GM18873 (cell line): ENCODE measurements at regions not wholly inside any gene's neighbourhood (a gene's known extent, or its start where the extent isn't known, plus 50 kb on each side); places are given as distances from the start of the nearest gene placed in this dataset.

Experiments
- ATAC-seq: cut with Tn5 transposase; IDR thresholded peaks from one replicate; pipeline ENCODE4 v1.9.1; 2021; ENCODE audit warnings: mild to moderate bottlenecking, moderate library complexity, moderate number of reproducible peaks; ENCODE audit not compliant: unreplicated experiment, low FRiP score

DNA sequence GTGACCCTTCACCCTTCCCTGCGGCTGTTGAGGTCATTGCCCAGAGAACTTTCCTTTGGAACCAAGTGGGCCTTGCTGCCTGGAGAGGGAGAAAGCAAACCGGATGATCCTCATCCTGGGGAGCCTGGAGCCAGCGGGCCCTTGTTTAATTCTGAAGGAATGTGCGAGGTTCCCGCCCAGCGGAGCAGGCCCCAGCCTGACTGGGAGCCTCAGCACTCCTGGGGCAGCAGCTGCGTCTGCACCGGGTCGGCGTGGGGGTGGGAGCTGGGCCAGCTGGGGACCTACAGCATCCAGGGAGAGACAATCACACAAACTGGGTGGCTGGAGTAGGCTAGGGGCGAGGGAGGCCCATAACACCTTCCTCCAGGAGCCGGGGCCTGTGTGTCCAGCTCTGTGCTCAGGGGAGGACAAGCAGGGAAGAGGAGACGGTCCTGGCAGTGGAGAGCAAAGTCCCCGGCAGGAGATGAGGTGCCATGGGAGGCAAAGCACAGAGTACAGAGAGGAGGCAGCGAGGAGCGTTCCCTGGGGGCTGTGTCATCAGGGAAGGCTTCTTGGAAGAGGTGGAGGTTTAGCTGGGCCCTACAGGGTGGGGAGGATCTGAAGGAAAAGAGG is 61.9 kb upstream of the HAAO start:
- no peak for ATAC-seq

DNA sequence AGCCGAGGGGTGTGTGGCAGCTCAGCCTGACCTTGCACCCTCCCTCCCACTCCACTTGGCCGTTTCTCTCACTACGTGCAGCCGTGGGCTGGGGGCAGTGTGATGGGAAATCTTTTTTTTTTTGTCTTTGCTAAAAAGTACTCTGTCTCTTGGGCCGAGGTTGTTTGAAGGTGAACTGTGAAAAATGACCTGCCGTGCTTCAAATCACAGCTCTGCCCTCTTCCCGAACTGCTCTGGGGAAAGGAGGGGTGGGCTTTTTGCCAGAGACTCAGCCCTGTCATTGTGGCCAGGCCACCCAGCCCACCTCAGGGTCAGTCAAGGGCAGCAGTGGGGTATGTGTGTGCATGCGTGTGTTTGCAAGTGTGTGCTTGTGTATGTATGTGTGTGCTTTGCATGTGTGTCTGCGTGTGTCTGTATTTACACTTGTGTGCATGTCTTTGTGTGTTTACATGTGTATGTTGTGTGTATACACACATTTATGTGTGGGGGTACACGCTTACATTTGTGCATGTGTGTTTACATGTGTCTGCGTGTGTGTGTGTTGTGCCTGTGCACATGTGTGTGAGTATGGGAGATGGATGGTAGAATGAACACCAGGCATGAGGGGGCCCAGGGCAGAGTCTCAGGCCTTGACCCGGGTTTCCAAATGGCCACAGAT is 61.3 kb upstream of the HAAO start:
- ATAC-seq, result no peak

DNA sequence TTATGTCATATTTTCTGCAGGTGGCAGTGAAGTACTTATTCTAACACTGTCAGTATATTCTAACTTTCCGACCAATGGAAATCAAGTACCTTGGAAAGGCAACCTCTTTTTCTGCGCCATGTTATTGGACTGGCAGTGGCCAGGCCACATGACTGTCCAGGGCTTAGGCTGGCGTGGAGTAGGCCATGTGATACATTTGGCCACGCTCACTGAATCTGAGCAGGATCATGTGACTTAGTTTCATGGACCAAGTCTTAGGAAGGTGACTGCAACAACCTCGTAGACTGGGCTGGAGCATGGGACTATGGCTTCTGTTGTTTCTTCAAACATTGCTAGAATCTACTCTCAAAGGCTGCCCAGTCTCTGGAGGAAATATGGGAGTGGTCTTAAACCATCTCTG is 60.4 kb upstream of the HAAO start:
- ATAC-seq, result no peak

DNA sequence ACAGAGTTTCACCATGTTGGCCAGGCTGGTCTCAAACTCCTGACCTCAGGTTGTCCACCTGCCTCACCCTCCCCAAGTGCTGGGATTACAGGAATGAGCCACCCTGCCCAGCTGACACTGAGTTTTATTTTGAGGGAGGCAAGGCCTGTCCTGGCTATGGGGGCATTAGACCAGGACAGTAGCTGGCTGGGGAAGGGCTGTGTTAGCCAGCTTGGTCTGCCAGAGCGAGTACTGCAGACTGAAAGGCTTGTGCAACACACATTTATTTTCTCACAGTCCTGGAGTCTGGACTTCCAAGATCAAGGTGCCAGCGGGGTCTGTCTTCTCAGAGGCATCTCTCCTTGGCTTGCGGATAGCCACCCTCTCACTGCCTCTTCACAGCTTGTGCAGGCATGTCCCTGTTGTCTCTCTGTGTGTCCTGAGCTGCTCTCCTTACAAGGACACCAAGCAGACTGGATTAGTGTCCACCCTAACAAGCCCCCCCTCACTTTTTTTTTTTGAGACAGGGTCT is 59.4 kb upstream of the HAAO start:
- no peak for ATAC-seq

DNA sequence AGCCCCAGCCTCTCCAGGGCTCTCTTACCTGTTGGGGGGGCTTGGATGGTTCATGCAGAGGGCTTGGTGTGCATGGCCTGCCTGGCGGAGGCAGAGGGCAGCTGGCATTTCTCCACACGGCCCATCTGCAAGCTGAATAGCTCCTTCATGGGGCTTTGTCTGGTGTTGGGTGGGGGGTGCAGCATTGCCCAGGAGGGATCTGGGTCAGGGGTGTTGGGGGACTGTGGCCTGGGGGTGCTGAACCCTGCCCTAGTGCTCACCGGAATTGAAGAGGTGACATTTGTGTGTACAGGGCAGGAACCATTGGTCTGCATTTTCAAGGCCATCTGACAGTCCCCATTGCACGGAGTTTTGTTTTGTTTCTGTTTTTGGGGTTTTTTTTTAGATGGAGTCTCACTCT is 58.8 kb upstream of the HAAO start:
- no peak for ATAC-seq

DNA sequence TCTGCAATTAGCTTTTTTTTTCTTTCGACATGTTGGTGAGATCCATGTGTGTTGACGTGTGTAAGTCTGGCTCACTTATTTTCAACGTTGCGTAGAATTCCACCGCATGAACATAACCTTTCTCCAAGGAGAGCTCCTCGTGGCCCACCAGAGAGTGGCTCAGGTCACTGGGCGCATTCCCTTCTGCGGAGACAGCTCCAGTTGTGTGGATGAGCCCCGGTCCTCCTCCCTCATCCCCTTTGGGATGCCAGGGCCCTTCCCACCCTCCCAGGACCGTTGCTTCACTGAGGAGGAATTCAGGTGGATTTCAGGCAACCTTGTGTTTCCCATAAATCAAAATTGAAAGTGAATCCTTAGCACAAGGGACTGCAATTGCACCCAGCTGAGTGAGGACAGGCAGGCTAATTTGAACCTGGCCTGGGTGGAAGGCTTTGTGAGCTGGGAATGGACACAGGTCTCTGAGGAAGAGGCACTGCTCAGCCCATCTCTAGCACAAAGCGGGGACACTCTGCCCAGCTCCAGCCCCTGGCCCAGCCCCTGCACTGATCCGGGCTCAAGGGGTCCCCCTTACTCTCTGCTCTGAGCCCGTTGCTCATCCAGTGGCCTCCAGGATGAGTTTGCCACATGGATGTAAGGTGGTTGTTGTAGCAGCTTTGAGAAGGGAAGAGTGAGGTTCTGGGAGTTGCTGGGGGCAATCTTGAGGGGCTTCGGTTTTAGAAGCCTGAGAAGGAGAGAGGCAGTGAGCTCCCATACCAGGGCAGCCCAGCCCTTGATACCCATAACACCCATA is 57.8 kb upstream of the HAAO start:
- ATAC-seq, result no peak

DNA sequence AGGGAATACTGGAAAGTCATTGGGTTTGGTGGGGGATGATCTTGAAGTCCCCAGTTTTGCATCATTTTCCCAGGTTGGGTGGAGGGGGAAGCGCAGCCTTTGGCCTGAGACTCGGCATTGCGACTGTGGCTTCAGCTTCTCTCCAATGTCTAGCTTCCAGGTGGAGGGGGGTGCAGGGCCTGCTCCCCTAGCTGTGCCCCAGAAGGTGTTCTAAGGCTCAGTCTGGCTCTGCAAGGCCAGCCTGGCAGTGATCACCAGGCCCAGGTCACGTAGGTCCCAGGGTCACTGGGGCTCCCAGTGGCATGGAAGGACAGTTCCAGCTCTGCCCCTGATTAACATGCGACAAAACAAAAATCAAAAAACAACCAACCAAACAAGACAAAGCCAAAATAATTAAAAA is 56.9 kb upstream of the HAAO start:
- ATAC-seq, result no peak

DNA sequence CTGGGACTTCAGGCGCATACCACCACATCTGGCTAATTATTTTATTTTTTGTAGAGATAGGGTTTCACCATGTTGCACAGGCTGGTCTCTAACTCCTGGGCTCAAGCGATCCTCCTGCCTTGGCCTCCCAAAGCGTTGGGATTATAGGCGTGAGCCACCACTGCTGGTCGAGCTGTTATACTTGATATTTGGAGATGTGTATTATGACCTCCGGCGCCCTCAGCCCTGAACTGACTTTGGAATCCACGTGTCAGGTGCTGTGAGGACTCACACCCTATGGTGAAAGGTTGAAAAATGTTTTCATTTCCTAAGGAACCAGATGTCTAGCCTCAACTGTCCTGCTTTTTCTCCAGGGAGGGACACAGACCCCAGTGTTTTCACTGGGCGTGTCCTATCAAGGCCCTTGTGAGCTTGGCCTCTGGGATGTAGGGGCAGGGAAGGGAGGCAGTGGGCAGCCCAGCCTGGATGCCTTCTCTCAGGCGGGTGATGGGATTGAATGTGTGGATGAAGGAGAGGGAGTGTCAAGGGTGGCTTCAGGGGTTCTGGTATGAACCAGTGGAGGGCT is 56.4 kb upstream of the HAAO start:
- ATAC-seq, result no peak

DNA sequence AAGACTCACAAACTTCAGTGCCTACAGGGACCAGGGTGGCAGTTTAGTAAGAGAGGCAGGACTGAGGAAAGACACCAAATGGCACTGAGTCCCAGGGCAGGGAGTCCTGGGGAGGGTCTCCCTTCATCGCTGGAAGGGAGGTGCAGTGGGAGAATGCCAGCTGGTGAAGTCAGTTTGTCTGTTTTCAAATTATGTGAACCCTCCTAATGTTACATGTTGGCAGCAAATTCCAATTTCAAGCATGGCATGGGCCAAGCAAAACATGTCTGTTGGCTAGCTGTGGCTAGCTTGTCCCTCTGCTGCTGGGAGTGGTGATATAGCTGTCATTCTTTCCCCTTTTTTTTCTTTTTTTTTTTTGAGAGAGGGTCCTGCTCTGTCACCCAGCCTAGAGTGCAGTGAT is 55.9 kb upstream of the HAAO start:
- no peak for ATAC-seq

DNA sequence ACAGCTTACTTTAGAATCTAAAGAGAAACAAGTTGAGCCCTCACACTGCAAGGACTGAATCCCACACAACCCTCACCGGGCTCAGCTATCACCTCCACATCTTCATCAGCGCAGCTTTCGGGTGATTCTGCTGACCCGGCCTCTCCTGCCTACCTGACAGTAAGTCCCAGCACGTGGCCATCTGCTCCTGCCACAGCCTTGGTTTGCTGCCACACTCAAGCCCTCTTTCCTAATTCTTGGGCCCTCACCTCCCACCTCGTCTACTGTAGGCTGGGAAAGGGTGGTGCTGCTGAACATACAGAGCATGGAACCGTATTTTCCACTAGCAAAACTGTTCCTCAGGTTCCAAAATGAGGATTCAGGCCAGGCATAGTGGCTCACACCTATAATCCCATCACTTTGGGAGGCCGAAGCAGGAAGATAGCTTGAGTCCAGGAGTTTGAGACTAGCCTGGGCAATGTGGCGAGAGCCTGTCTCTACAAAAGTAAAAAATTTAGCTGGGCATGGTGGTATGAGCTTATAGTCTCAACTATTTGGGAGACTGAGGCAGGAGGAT is 55.3 kb upstream of the HAAO start:
- ATAC-seq, result no peak

DNA sequence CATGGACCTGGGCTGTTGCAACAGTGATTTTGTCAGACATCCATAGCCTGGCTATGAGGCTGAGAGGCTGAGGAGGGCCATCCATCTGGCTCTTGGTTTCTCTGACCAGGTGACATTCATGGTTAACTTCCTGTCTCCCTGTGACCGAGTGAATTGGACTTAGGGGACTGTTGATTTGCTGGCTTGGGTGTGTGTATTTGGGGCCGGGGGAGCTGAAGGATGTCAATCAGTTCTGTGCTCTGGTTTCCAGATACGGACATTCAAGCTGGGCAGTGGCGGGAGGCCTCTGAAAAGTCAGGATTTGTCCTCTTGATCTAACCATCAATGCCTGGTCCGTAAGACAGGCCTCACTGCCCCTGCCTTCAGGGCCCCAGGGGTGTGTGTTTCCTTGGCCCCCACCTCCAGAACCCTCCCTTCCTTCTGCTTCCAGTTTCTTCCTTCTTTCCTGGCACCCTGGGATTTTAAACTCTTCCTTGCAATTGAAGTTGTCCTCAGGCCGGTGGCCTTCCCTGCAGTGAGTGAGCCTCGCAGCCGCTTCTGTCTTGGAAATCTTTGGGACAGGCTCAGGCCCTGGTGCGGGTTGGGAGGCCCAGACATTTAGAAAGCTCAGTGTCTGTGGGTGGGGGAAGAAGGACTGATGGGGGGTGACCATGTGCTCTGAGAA is 54.7 kb upstream of the HAAO start:
- ATAC-seq, result no peak

DNA sequence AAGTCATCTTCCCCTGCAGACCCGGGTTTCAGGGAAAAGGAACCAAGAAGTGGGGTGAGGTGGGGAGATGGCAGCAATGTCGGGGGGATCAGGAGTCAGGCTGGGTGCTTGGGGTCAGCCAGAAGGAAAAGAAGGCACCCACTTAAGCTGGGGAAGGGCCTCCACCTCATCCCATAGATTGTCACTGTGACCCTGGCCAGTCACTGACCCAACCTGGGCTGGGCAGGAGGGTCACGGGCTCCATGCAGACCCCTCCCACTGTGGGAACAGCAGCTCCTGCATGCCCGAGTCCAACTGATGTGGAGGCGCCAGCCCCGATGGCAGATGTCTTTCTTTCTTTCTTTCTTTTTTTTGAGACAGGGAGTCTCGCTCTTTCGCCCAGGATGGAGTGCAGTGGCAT is 53.6 kb upstream of the HAAO start:
- ATAC-seq, result no peak

DNA sequence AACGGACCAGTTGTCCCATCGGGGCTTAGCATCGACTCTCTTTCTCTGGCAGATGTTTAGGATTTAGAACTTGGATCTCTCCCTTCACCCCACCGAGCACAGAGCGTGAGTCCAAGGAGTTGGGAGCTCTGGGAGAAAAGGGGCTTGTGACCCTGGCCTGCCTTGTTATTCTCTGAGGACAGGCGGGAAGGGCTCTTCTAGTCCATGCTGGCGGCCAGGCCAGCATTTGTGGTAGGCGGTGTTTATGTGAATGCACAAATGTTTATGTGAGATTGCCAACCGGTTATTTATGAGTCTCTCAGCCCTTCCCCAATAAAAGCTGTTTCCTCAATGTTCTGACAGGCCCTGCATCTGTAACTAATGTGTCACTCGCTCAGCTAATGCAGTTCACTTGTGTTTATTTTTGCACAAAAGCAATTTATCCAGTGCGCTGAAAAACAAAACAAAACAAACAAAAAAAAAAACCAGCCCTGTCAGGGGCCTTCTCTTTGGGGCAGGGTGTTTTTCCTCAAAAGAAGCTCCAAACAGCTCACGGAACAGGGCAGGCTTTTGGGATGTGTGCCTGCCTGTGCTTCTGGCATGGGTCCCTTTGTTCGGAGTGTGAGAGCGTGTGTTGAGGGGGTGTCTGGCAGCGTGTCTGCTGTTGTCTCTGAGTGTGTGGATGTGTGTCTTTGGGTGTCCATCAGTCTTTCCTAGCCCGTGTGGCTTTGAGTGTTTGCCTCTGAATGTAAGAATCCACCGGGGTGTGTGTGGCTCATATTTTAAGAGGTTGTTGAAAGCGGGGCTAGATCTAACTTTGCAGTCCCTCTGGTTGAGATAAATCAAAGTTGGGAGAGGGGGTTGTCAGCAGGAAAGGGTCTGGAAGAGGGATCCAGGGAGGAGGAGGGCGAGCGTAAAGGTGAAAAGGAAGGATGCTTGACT is 52.8 kb upstream of the HAAO start:
- ATAC-seq, result no peak

DNA sequence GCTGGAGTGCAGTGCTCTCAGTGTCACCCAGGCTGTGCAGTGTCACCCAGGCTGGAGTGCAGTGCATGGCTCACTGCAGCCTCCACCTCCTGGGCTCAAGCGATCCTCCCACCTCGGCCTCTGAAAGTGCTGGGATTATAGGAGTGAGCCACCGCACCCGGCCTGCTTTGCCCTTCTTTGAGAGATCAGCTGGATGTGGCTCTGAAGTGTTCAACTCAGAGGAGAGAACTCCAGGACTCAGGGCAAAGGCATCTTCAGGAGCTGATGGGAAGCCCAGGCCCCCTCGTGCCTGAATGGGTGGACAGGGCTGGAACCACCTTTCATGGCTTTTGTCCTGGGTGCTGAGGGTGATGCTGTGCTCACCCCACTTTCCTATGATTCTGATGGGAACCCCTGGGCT is 52.0 kb upstream of the HAAO start:
- ATAC-seq, result no peak

DNA sequence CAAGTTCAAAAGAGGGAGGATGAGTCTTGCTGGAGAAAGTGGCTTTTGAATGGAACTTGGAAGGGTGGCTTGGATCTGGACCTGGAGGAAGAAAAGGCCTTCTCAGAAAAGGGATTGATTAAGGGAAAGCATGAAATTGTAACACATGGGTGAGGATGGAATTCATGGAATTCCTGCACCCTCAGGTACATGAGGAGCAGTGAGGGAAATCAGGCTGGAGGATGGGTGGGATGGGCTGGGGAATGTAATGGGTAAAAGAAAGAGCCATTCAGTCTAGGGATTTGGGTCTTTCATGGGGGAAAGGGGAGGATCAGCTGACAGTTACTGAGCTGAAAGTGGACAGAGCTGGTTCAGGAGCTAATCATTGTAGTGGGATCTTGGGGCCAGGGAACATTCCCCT is 51.2 kb upstream of the HAAO start:
- ATAC-seq, result no peak

DNA sequence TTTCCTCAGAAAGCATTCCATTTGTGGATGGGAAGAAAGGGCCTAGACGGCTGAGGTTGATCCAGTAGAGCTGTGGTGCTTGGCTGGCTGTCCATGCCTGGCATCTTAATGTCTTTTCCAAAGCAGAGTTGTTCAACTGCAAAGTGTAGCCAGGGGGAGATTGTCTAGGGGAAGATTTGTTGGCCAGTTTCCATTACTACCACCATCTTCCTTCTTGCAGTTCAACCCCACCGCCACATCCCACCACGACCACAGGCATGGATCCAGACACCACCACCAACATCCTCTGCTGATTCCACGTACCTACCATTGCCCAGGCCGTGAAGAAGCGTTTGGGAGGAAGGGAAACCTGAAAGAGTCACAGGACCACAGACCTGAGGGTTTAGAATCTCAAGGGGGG is 50.7 kb upstream of the HAAO start:
- no peak for ATAC-seq

DNA sequence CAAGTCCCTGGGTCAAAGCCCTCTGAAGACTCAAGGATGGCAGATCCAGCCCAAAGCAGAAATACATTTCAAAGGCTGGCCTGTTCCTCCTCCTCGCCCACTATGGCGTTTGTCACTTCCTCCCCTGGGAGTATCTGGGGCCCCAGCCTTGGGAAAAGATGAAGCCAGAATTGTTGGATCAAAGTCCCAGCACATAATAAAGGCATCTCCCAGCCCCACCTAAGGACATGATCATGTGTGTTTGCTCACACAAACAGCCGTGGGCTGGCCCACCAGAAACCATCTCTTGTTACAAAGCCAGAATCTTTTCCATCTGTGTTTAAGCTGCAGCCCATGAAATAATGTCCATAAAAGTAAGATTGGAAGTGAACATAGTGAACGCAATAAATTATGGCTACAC is 50.1 kb upstream of the HAAO start:
- ATAC-seq, result no peak
